DMS53 treated with DMSO at 0.1 percent for 48 hours (cell line): ENCODE measurements at regions not wholly inside any gene's neighbourhood (a gene's known extent, or its start where the extent isn't known, plus 50 kb on each side); places are given as distances from the start of the nearest gene placed in this dataset.
"Not testable (repeated sequence)": the region's sequence is repeated elsewhere in the genome, so short reads cannot be mapped to it uniquely, and the experiment has no call there.

Source experiments
- DNase-seq: peaks from one replicate; lab custom pipeline; 2025; ENCODE audit not compliant: unreplicated experiment; lab: John Stamatoyannopoulos, UW

DNA sequence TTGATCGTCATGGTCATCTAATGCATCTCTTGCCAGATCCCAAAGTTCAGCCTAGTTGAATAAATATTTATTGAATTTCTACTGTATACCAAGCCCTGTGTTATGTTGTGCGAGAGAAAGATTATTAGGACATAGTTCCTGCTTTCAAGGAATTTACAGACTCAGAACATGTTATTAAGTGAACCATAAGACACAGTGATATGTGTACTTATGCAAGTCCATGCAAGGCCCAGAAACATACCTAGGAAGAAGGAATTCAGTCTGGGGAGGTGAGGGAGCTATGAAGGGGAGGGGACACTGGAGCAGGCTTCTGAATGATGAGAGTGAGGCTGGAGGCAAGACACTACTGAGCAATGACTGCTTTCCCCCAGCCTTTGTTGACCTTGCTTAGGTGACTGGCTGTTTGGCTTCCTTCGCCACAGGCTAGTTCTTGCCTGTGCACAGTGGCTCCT, 81.4 kb downstream of the ACAA2 start:
- no peak for DNase-seq

DNA sequence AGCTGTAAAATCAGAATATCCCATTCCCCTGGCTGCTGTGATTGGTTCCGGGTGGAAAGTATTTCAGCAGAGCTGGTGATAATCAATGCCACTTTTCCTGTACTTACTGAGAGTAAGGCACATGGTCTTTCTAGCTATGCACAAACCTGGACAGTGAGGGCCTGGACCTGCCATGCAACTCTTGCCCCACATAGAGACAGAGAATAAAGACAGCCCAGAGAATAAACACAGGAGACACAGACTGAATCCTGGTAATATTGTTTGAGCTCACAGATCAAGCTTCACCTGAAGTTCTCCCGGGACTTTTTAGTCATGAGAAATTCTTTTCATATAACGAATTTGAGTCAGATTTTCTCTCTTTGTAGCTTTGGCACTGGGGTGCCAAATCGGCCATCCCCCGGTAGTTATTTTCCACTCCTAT, 81.9 kb downstream of the ACAA2 start:
- no peak for DNase-seq

DNA sequence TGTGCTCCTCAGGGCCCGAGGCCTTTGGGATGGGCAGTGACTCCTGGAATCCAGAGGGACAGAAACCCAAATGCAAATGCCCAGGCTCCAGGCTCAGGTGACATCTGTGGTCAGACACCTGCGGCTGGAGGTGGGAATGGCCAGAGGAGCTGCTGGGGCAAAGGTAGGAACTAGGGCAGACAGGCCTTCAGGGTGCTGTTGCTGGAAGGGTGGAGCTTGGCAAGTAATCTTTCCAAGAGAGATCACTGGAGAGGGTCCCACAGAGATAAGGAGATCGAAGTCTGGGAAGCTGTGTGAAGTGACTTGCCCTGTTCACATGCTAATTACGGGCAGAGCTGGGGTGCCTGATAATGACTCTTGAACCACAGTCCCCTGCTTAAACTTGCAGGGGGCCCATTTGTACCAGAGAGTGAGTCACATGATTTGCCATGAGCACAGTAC, 82.4 kb downstream of the ACAA2 start:
- no peak for DNase-seq

DNA sequence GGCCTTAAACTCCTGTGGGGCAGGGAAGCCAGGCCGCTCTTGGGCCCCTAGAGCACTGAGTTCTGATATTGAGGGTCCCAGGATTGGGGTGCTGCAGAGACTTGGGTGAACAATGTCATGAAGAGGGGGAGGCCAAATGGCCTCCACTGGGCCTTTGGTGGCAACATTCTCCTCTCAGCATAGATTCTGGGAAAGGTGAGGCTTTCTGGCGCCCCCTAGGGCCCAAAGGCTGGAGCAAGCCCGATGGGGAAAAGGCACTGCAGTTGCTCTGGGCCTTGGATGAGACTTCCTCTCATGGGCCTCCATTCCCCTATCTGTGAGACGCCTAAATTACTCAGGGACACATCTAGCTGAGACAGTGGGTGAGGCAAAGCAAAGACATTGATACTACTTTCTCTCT, 84.8 kb downstream of the ACAA2 start:
- DNase-seq = peak; percentile 63

DNA sequence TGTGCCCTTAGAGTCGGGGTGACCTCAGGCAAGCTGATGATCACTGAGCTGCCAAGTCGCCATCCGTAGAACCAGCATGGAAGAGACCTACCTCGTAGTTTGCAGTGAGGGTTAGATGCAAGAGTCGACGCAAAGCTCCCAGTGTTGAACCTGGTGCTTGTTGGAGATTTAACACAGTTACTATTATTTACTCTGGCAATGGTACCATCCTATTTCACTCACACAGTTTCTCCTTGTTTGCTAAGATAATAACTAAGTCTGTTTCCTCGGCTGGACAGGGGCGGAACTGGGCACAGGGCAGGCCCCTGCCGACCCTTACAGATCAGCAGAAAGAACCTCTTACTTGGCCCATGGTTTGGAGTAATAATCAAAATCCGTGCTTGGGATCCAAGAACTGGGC, 85.5 kb downstream of the ACAA2 start:
- no peak for DNase-seq

DNA sequence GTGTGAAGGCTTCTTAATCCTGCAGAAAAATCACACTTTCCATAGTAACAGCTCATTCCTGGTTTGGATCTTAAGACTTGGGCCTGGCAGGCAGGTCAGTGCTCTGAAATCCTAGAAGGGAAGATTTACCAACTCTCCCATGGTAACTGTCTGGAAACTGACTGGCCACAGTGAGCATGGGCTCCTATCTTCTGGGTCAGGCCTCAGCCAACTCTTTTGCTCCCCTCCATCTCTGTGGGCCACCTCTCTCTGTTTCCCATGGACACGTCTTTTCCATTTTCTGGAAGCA, 86.7 kb downstream of the ACAA2 start:
- no peak for DNase-seq

DNA sequence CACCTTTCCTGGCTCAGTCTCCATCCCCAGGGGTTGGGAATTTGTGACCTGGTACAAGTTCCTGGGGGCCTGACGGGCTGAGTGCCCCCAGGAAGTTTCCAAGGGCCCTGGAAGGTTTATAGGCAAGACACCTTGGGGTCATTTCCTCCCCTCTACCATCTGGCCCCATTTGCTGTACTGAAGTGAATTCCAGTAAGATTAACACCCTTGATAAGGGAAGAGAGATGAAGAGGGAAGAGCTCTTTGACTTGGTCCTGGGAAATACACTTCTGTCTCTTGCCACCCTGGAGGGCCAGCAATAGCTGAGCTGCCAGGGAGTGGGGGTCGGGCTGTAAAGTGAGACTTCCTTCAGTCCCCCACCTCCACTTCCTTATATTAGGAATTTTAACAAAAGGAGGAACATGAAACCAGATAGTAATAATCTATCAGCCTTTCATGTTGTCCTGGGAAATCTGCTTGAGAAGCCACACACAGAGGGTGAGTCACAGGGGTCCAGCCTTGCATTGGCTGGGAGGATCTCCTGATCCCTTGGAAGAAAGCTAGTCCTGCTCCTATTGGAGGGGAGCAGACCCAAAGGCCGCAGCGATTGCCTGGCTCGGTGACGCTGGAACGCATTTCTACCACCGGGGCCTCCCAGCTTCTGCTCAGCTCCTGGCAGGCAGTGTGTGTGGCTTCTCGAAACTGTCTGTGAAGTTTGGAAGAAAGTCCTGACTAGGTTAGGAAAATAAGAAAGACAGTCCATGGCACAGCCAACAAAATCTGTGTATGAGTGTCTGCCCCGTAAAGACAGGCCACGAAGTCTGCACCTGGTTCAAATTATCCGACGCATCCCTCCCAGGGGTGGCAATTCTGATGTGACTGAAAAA, 87.3 kb downstream of the ACAA2 start:
- no peak for DNase-seq

DNA sequence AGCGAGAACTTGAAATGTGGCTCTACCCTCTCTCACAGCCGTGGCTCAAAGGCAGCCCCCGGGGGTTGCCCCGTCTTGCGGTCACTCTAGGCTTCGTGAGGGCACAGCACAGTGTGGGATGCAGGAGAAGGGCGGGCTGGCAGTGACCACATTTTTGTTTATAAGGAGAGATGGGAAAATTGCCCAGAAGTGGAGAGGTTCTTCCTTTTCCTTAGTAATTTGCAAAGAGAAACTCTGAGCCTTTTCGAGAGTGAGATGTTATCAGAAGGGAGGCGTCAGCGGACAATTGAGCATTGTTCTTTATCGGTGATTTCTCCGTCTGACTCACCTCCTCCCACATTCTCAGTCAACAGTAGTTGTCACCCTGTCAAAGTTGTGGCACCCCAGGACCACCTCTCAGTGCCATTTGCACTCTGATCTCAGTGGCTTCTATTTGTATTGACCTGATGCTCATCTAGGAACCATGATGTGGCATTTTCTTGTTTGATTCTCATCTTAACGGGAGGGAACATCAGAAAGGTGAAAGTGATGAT, 89.6 kb downstream of the ACAA2 start:
- DNase-seq = no peak

DNA sequence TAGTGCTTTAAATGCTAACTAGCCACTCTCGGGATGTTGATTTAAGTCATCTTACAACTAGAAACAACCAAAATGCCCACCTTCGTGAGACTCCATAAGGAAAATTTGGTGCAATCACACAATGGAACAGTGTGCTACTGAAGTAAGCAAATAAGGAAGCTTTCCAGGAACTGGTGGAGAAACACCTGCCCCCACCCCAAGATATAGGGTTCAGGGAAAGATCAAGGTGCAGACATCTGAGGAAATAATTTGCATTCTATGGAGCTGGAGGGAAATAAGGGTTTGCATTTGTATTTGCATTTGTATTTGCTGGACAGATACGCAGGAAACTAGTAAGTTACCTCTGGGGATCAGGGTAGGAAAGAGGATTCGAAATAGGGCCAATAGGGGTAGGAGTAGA, 90.9 kb downstream of the ACAA2 start:
- DNase-seq = no peak

DNA sequence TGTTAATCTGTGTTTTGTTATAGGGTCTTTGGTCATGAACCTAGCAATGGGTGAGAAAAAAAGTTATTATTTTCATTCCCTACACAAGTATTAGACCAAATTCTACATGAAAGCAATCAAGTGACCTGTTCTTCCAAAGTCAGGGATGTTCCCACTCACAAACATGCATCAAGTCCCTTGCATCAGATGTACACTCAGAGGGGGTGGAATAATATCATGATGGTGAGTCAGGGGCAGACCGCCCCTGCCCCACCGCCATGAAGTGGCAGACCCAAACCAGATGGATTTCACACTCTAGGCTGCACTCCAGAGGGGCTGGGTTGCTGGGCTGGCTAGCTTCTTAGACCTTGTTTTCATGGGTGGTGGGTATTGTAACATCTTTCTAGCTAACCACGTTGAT, 91.4 kb downstream of the ACAA2 start:
- no peak for DNase-seq

DNA sequence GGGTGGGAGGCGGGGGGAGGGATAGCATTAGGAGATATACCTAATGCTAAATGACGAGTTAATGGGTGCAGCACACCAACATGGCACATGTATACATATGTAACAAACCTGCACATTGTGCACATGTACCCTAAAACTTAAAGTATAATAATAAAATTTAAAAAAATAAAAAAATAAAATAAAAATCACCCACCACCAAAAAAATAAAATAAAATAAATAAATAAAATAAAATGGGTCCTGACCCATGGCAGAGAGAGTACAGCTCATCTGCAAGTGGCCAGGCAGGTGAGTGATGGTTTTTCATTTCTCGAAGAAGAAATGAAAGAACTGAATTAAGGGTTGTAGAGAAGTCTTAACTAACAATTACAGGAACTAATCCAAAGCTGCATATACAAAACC, 92.4 kb downstream of the ACAA2 start:
- not testable (repeated sequence) for DNase-seq

DNA sequence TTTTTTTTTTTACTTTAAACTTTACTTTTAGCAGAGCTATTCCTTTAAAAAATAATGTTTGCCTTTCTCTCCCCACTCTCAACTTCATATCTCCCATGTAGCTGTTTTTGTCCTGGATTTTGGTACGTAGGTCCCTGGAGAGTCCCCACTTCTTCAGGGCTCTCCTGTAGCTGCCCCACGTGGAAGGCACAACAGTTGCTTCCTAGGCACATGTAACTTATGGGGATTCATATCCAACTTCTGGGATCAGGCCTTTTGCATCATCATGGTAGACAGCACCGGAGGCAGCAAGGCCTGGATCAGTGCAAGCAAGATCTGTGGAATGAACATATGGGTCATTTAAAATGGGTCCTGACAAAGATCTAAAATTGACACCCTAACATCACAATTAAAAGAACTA, 95.7 kb downstream of the ACAA2 start:
- DNase-seq = no peak

DNA sequence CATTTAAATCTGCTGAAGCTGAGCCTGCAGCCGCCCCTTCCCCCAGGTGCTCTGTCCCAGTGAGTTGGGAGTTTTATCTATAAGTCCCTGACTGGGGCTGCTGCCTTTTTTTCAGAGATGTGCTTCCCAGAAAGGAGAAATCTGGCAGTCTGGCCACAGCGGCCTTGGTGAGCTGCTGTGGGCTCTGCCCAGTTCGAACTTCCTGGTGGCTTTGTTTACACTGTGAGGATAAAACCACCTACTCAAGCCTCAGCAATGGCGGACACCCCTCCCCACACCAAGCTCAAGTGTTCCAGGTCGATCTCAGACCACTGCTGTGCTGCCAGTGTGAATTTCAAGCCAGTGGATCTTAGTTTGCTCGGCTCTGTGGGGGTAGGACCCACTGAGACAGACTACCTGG, 97.3 kb downstream of the ACAA2 start:
- DNase-seq = no peak

DNA sequence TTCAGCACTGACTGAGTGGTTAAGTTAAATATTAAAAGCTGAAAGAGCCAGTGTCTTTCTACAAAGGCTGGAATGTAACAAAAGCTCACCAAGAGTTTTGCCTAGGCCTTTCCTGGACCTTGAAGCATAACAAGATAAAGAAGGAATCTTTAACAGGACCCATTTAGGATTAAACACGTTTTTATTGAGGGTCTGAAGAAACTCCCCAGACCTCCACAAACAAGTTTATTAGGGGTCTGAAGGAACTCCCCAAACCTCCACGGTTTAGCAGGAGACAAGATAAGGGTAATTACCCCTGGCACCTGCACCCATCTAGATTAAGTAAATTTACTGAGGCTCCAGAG, 104.0 kb downstream of the ACAA2 start:
- DNase-seq = no peak

DNA sequence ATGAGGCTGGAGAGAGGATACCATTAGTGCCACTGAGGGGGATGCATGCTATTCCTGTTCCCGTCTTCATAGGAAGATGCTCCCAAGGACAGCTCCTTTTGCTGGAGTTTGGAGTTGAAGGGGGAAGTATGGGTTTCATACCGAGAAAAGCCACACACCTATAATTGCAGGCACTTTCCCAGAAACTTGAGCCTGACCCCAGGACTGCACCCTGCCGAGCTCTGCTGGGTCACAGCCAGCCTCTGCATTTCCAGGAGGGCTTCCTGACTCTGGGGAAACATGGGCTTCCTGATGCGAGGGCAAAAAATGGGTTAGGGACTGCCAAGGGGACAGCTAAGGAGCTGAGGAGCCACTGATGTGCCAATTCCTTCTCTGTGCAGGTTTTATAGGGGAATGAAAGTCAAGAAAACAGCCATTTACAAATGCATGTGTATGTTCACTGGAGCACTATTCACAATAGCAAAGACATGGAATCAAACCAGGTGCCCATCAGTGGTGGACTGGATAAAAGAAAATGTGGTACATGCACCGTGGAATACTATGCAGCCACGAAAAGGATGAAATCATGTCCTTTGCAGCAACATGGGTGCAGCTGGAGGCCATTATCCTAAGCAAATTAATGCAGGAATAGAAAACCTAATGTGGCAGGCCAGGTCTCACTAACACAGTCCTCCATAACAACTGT, 104.5 kb downstream of the ACAA2 start:
- DNase-seq = no peak

DNA sequence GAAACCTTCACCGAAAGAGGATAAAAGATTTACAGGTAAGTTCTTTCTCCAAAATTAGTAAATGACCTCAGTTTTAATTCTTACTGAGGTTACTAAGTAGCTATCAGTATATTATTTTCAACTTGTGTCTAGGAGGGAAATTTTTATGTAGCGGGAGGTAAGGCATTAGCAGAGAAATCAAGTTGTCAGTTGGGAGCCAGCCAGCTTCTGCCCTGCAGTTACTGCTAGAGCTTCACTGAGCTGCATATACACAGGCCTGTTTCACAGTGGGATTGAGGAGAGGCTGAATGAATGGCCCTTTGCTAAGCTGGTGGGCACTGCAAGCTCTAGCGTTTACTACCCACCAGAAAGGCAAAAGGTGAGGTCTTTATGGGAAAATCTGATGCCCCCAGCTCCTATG, 105.7 kb downstream of the ACAA2 start:
- DNase-seq = no peak

DNA sequence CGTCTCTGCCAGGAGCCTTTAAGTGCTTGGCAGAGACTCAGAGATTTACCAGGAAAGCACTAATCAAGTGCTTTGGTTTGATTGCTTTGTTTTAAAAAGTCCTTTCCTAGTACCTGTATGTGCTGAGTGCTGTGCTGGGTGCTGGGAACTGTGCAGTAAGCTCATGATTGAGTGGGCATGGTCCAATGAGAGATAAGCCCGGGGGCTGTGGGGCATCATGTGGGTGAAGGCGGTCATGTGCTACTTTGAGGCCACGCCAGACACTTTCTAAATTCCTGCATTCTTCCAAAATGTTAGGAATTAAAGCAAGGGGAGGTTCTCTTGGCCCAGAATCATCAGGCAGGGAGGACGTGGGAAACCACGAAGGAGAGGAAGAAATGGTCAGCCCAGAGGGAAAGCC, 109.0 kb downstream of the ACAA2 start:
- DNase-seq = no peak

DNA sequence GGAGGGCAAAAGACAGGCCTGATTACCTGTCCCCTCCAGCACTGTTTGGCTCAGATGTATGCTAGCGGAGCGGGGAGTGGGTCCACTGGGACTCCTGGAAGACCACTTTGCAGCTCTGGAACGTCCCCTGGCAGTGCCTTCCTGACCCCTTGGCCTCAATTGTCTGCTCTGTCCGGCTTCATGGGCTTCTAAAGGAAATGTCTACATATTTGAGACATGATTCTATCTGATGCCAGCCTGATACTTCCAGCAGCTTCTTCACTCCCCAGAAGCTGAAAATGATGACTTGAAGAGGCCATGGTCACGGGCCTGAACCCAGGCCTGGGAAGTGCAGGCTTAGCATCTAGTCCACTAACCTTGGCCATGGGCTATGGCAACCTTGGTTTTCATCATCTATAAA, 112.1 kb downstream of the ACAA2 start:
- no peak for DNase-seq

DNA sequence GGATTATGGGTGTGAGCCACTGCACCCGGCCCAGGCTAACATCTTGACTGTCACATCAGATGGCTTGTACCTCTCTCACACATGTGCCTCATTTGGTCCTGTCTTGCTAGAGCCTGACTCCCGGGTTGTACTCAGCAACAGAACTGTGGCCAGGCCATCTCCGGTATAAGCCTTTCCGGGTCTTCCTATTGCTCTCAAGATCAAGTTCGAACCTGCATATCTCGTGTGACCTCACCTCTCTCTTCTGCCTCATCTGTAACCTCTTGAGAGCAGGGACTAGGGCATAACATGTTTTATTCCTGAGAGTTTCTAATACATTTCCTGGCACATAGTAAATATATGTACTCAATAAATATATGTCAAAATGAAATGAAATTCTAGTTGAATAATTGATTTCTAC, 114.0 kb downstream of the ACAA2 start:
- no peak for DNase-seq

DNA sequence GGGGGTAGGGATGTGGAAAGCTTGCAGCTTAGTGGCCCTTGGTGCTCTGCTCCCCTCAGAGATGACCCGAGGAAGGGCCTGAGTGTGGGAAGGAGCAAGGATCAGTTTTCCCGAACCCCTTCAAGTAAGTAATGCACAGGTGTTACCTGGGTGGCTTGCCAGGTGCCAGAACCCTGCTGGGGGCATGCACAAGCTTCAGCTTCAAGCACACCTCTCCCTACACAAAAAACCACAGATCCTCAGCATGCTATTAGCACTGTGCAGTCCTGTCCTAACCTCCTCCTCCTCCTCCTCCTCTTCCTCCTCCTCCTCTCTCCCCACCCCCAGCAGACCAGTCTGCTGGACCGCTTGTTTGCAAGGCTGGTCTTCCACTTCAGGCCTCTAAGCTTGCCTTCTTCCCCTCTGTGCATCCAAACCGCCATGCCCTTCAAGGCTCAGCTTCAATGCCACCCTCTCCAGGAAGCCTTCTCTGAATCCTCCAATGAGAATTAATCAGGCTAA, 114.8 kb downstream of the ACAA2 start:
- DNase-seq = no peak

DNA sequence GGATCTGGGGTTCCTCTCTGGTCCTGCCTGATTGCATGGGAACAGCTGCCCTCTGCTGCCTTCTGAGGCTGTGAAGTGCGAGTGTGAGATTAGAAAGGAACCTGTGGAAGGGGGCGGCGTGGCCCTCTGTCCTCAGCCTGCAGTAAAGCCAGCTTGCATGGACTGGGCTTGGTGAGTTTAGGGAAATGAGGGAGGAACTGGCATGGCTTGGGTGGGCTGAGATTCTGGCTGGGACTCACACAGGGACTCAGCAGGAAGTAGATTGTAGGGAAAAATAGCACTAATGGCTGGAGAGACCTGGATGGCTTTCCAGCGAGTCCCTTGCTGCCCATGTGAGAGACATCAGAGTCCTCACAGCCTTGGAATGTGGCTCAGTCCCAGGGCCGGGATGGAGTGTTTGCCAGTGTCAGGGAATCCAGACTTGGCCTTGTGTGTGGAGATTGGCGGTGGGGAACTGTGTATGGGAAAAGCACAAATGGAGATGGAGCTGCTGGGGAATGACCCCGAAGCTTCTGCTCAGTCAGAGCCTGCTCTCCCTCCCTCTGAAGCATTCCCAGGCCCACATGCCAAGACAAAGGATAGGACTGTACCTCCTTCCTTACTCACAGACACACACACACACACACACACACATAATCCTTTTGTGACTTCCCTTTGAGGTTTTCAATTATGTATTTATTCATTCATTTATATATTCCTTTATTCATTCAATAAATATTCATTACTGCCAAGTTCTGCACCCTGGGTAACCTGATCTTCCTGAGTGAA, 115.4 kb downstream of the ACAA2 start:
- DNase-seq = no peak

DNA sequence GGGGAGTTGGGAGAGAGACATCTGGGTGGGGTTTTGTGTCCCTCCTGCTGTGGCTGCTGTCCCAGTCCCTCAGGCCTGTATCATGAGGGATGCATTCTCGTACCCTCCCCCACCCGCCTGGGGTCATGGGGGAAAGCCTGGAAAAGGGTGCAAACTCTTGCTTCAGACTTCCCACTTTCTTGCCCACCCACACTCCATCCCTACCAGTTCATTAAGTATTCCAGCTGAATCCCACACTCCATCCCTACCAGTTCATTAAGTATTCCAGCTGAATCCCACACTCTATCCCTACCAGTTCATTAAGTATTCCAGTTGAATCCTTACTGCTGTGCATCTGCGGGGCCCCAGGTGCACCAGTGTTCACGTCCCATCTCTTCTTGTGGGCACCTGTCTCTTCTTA, 116.3 kb downstream of the ACAA2 start:
- no peak for DNase-seq
